Kasumi-1 (cell line): ENCODE measurements at regions not wholly inside any gene's neighbourhood (a gene's known extent, or its start where the extent isn't known, plus 50 kb on each side); places are given as distances from the start of the nearest gene placed in this dataset.
"Not testable (repeated sequence)": the region's sequence is repeated elsewhere in the genome, so short reads cannot be mapped to it uniquely, and the experiment has no call there.

Experiments
- DNase-seq, 2 experiments: peaks; one replicate each; lab custom pipeline; 2025; lab: John Stamatoyannopoulos, UW

DNA sequence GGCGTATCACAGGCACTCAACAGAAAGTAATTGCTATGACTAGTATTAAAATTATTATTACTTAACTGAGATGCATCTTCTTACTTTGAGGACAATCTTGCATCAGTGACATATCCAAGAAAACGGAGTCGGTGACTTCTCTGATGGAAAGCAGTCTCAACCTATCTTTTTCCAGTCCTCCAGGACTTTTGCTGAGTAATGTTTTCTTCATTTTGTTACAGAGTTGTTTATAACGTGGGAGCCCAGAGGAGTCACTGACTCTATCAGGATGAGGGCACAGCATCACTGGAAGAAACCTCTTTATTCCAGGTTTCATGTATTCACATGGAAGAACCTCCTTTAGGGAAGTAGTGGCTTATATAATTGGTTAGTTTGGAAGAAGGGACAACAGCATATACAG is 51.5 kb upstream of the MELK start:
- no peak for DNase-seq

DNA sequence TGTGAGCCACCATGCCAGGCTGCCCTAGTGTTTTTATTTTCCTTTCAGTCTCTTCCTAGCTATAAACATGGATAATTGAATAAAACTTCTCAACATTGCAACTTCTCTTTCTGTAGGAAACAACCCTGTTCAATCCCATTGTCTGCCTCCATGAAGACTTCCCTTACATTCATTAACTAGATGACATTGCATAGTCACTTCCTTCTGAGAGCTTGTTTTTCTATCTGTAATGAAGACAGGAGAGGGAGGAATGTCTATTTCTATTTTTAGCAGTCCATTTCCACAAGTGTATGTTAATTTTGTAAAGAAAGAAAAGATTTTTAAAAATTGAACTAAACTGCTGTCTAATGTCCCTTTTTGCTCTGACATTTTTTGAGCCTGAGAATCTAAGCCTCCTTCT is 55.6 kb upstream of the MELK start:
- peak in 1 of 2 experiments; percentile 2 for DNase-seq

DNA sequence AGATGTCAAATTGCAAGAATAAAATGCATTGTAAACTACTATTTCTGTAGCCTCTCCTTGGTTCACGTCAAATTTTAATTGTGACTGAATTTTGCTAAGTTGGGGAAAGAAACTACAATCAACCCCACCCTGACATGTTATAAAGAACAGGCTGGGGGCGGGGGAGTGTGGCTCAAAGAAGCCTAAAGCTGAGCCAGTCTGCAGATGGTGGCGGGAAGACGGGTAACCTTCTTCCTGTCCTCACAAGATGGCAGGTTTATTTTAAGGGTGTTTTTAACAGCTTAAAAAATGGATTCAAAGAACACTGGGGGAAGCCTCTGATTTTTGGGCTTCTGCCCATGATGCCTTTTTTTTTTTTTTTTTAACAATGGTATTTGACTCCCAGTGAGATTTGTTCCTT is 68.5 kb upstream of the MELK start:
- no peak for DNase-seq

DNA sequence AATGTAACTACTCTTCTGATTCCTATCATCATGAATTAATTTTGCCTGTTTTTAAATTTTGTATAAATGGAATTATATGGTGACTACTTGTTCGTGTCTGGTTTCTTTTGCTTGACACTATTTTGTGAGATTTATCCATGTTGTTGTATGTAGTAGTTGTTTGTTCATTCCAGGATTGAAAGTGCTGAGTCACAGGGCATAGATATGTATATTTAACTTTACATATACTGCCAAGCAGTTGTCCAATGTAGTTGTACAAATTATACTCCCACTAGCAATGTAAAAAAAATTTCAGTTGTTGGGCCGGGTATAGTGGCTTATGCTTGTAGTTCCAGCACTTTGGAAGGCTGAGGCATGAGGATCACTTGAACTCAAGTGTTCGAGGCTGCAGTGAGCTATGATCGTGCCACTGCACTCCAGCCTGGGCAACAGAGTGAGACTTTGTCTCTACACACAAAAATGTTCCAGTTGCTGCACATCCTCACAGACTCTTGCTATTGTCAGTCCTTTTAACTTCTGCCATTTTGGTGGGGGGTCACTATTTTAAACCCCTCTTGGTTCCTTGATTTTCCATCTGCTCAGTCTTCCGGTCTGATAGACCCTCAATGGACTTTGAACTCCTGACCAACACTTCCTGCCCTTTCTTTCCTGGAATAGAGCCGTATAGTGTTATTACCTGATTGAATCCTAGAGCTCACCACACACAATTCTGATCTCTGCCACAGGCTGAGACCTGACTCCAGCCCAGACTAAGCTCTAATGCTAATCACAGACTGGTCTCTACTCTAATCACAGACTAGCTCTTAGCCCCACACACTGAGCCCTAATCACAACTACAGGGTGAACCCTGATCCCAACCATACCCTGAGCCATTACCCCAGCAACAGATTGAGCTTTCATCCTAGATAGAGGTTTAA is 69.3 kb upstream of the MELK start:
- no peak for DNase-seq

DNA sequence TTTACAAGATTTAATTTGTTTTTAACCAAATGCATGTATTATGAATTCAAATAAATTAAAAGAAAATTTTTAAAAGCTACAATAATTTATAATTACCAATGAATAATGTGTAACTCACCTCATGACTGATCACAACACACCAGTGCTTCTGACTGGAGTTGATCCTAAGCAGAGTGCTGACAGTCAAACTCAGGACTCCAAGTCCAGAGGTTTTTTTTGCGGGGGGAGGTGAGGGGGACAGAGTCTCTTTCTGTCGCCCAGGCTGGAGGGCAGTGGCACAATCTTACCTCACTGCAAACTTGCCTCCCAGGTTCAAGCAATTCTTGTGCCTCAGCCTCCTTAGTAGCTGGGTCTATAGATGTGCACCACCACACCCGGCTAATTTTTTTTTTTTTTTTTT is 71.0 kb upstream of the MELK start:
- no peak for DNase-seq

DNA sequence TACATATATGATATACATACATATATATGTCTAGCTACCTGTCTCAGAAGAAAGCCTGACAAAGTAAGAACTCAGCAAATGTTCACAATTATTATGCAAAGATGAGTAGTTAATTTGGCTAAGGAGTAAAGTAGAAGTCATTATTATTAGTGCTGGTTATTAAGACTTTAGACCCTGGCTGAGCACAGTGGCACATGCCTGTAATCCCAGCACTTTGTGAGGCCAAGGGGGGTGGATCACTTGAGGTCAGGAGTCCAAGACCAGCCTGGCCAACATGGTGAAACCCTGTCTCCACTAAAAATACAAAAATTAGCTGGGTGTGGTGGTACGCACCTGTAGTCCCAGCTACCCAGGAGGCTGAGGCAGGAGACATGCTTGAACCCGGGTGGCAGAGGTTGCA is 71.8 kb upstream of the MELK start:
- DNase-seq, result not testable (repeated sequence)

DNA sequence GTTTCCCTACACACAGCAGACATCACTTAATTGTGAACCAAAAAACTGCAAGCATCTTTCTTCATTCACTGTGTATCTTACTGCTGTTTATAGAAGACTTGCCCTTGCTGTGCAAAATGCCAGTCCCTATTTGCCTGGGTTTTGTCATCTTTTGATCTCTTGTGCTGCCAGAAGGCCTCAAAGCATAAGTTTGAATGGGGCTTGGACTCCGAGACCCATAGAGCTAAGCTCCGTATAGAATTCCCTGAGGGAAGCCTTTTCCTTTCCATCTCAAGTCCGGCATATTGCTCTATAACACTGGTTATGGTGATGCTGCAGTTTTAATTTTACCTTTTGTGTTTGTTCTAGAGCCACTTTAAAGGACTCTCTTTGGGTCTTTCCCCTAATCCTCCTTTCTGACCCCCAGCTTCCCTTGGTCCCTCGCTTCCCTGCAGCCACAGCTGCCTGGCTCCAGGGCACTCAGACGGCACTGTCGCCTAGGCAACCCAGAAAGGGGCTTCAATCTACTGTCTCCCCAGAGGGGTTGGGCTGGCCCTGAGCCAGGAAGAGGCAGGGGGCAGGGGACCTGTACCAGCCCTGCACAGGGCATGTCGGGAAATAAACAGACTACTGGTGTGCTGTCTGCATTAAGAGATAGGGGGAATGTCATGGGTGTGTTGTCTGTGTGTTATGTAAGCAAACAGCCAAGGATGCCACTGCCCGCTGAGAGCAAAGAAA is 73.4 kb upstream of the MELK start:
- DNase-seq, result no peak

DNA sequence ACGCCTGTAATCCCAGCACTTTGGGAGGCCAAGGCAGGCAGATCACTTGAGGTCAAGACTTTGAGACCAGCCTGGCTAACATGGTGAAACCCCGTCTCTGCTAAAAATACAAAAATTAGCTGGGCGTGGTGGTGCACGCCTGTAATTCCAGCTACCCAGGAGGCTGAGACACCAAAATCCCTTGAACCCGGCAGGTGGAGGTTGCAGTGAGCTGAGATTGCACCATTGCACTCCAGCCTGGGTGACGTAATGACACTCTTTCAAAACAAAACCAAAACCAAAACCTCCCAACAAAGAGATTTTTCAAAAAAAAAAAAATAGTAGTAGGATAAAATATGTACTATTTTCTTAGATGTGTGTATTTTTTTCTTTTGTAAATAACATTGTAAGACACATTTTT is 79.1 kb upstream of the MELK start:
- DNase-seq, result not testable (repeated sequence)

DNA sequence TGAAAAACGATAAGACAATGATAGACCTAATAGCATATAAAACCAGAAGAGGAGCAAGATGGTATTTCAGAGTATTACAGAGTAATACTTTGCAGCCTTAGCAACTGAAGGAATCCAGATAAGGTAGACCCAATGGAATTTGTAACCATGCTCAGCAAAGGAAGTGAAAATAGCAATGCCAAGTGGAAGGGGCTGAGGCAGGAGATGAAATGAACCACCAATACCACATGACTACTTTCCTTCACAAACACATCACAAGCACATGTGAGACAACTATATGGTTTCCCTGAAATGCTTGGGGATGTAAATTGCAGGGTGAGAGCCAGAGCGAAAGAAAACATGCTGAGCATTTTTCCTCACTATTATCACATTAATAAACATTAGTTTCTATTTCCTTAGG is 79.8 kb upstream of the MELK start:
- no peak for DNase-seq

DNA sequence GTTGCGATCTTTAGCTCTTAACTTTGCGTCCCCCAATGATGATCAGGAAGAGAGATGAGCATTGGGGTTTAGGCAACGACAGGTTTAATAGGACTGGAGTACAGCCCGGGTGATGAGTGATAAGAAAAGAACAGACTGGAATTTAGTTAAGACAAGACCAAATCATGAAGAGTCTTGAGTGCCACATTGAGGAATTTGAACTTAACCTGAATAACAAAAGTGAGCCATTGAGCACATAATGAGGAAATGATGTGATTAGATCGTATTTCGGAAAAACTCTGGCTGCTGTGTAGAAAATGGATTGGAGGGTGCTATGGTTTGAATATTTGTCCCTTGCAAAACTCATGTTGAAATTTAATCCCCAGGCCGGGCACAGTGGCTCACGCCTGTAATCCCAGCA is 83.2 kb upstream of the MELK start:
- no peak for DNase-seq

DNA sequence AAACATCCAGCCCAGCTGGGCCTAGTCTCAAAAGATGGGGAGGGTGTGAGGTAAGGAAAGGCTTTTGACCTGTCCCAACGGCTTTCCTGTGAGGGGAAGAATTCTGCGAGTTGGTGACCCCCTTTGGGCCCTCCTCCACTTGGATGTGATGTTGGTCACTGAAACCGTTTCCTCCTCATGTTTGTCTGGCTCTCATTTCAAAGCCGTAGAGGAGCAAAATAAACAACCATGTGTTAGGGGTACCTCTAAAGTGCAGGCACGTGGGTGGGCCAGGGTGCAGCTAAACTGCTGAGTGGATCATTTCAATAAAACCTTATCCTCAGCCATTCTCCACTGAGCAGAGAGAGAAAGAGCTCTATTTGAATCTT is 84.3 kb upstream of the MELK start:
- DNase-seq, result peak in 1 of 2 experiments; percentile 36

DNA sequence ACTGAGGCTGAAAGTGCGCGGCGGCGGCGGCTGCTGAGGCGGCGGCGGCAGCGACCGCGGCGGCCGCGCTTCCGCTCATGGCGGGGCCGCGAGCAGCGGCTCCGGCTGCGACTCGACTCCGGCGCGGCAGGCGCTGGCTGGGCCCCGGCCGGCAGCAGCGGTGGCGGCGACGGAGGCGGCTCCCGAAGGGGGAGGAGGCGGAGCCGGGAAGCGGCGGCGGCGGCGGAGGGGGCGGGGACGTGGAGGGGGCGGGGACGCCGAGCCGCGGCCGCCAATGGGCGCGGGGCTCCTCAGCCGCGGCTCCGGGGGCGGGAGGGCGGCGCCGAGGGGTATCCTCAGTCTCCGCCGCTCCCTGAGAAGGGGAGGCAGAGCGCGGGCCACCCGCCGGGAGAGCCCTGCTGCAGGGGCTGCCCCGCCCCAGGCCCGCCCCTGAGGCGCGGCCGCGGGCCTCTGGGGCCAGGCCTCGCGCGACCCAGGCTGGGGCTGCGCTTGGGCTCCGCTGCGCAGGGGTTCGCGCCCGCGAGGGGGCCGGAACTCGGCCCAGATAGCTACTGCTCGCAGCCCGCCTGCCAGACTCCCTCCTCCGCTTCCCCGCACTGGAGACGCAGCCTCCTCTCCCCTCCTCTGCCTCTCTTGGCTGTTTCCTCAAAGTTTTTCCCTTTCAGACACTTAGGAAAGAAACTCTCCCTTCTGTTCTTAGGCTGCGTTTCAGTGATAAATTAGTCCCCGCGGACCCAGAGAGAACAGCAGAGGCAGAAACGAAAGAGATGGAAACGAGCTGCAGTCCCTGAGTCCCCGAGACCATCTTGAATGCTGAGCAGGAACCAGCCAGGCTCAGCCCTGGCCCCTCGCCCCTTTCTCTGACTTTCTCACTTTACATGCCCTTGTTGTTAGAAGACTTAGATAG is 85.0 kb upstream of the MELK start:
- DNase-seq, result peak; percentile 76 to 87

DNA sequence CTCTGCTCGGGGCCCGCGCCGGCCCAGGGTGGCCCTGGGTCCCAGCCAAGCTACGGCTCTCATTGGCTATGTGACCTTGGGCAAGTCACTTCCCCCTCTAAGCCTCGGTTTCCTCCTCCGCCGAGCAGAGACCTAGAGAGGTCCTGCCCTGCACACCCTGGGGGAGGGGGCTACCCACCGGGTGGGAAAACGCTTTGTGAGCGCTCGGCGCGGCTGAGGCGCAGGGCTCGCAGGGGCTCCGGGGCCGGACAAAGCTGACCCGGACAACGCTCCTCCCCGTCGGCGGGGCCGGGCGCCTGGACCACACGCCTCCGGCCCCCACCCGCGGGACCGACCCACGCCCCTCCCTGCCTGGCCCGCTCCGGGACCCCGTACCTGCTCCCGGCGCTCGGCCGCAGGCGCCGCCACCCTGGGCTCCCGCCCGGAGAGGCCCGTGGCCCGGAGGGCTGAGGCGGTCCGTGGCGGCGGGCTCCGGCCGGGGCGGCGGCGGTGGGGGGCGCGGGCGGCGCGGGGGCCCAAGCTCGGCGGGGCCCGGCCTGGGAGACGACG is 85.7 kb upstream of the MELK start:
- peak; percentile 59 to 68 for DNase-seq

DNA sequence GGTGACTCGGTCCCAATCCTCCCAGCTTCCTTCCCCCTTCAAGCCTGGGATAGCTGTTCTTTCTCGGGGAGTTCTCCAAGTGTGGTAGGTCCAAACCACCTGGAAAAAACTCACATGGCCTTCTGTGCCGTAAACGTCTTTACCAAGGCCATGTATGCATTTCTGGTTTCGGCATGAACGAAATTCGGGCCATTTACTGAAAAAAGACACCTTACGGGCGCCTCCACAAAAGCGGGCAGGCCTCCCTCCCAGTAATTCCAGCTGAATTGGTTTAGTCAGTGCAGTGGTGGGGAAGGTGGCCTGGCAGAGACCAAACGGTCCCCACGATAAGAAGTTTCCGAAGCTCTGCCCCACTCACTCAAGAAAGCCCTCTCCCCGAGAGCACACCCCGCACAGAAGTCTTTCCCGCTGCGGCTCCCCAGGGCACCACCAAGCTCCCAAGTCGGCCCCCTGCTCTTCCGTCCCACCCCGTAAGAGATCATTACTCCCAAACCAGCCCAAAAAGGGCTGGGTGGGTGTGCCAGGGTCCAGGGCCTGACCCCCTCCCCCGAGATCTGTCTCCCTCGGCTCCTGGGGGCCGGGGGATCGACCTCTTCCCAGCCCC is 86.3 kb upstream of the MELK start:
- peak; percentile 39 to 57 for DNase-seq

DNA sequence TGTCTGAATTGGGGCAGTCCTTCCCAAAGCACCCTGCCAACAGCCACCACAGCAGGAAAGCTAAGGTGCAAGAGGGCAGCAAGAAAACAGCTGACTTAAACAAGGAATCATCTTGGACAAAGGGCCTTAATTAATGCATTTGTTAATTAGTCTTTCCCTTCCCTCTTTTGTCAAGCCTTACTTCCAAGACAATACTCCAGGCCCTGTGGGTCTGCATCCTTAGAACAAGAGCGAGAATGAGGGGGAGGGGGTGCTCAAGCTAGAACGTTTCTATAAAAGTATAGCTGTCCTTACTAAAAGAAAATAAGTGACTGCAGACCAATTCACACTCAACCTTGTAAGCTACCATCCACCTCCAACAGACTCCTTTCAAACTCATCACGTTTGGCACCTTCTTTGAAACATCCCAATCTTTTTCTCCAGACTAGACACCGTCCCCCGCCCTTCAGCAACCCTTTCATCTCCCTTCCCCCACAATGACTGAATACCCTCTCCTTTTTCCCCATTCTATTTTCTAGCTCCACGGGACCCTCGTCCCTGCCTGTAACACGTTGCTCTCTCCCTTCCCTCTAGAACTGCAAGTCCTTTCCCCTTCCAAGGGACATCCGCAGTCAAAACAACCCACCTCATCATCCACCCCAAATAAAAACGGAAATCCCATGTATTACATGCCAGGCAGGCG is 85.7 kb upstream of the RNF38 start:
- peak; percentile 24 to 29 for DNase-seq

DNA sequence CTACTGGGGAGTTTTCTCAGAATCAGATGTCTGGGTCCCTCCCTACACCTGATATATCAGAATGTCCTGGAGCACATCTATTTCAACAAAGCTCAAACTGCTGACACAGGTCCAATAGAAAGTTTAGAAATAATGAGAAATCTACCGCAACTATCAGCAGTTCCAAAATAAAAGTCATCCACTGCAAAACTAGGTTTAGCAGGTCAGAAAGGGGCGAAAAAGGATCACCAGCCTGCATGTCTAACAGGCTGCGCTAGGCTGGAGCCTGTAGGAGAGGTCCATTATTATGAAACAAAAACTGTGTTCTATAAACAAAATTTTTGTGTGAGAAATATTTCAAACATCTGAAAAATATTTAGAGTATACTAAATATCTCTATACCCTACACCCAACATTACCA is 84.1 kb upstream of the RNF38 start:
- no peak for DNase-seq

DNA sequence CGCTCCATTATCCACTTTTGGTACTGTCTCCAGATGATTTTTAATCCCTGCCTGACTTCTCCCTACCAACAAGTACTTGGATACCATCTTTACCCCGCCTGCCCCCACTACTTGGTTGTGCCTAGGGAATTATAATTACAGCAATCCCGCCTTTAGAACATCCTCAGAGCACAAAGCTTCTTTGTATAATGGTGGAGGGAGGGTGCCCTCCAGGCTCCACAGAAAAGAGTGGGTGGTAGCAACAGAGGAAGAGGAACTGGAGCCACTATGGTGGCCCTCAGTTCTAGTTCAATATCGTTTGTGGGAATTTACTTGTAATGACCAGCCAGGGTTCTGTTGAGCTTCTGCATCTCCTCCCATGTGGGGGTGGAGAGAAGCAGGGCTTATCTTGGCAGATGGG is 79.0 kb upstream of the RNF38 start:
- DNase-seq, result no peak

DNA sequence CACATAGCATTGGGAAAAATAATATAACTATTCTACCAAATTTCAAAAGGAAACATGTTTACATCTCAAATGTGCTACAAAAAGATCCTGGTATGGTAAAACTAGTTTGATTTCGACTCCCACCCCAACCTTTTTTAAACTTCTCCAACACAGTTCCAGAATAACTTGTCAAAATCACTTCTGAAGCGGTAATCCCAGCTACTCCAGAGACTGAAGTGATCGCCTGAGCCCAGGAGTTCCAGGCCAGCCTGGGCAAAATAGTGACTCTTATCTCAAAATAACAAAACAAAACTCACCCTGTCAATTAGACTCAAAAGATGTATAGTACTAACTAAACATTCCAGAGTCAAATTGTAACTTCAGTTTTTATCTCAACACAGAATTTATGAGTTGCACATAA is 71.3 kb upstream of the RNF38 start:
- DNase-seq, result no peak

DNA sequence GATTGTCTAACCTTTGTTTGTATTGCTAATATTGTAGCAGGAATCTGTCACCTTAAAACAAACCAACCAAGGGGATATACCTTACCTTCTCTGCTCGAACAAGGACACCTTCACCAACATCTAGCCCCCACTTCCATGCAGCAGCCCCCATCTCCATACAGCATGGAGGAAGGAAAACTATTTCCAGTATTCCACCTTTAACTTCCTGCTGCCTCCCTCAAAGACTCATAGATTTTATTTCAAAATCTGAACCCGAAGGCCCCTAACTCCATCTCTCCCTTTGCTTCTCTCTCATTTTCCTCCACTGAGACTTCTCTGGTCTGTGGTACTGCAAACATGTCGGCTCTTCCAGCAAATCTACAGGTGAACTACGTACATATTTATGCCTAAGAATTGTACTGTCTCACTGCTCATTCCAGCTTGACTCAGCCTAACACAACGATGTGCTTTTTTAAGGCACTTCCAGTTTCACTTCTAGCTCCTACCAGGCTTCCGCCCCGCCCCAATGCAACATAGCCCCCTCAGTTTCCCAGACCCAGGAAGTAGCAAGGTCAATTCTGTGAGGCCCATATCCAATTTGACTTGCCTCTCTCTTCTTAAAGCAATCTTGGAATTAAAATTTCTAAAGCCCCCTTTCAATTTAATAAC is 70.7 kb upstream of the RNF38 start:
- DNase-seq, result peak; percentile 56 to 76

DNA sequence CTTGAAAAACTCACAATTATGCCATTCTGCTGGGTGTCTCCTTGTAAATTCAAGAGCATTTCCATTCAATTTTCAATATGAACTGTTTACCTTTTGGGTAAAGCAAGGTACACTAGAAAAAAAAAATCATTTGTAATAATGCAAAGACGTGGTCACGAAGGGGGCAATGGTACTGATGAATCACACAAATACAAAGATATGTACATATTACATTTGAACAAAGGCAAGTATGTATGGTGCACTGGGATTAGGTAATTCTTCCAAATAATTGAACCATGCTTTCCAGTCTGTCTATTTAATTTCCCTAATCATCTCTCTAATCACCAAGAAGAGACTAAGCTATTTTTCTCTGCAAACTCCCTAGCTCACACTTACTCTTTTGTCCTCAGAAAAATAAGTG is 63.4 kb upstream of the RNF38 start:
- DNase-seq, result no peak

DNA sequence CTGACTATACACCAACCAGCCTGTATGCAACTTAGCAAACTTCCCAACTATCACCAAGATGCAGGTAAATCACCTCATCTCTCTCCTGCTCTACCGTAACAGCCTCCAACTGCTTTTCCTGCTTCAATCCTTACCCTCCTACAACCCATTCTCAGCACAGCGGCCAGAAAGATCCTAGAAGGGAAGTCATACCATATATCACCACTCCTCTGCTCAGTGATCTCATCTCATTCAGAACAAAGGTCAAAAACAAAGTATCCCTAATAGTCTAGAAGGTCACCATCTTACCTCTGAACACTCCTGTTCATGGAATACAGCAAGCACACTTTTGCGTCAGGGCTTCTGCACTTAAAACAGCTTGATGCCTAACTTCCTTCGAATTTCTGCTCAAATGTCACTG is 62.2 kb upstream of the RNF38 start:
- DNase-seq, result no peak
